Skin of body (tissue), 2 donors: ENCODE measurements at regions not wholly inside any gene's neighbourhood (a gene's known extent, or its start where the extent isn't known, plus 50 kb on each side); places are given as distances from the start of the nearest gene placed in this dataset. TPM values are rescaled to one million over a fixed set of nuclear protein-coding genes. Genes with fewer than 3 reads are reported as not detected.

Experiments
- DNase-seq: peaks from one replicate; lab custom pipeline; 2025; lab: John Stamatoyannopoulos, UW
- small RNA-seq: library from RNA; depleted of rRNA; stranded (forward); fragments of <200 nt; gene quantifications from one replicate; pipeline ENCODE3, GENCODE V24; 2014; ENCODE audit warnings: low replicate concordance

DNA sequence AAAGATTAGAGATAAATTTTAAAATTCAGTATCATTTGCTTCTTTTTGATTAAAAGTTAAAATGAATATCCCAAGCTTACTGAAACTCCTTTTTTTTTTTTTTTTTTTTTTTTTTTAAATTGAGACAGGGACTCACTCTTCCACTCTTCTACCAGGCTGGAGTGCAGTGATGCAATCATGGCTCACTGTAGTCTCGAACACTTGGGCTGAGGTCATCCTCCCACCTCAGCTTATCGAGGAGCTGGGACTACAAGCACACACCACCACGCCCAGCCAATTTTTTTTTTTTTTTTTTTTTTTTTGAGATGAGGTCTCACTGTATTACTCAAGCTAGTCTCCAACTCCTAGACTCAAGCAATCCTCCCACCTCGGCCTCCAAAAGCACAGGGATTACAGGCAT is 92.1 kb upstream of the RGS18 start:
- no peak for DNase-seq

GRCh38 chr1:192067360-192067759 is 90.9 kb upstream of the RGS18 start:
- DNase-seq, result no peak

DNA sequence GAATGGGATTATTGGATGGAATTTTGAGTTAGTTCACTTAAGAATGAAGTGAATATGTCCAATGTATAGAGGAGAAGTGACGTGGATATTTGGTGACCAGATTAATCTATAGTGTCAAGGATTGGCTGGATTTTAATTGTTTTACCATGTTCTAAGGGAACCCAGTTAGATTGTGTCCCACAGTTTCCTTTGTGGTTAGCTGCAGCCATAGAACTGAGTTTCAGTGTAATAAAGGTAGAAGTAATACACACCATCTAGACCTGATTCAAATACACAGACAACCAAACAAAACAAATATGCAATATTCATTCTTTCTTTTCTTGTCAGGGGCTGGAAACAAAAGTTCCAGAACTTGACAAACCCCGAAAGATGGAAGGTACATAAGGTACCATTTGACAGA is 88.0 kb upstream of the RGS18 start:
- no peak for DNase-seq

GRCh38 chr1:192080684-192081083 is 77.6 kb upstream of the RGS18 start:
- no peak for DNase-seq

GRCh38 chr1:192081359-192081758 is 76.9 kb upstream of the RGS18 start:
- DNase-seq, result no peak

GRCh38 chr1:192086644-192087043 is 71.6 kb upstream of the RGS18 start:
- no peak for DNase-seq

DNA sequence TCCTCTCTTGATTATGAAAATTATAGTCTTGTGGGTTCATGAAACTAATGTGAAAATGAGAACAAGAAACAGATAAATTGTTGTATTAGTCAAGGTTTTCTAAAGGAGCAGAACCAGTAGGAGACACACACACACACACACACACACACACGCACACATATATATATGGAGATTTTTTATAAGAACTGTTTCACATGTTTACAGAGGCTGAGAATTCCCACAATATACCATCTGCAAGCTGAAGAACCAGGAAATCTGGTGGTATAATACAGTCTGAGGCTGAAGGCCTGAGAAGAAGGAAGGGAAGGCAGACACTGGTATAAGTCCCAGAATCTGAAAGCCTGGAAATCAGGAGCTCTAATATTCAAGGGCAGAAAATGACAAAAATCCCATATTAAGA is 70.9 kb upstream of the RGS18 start:
- no peak for DNase-seq

DNA sequence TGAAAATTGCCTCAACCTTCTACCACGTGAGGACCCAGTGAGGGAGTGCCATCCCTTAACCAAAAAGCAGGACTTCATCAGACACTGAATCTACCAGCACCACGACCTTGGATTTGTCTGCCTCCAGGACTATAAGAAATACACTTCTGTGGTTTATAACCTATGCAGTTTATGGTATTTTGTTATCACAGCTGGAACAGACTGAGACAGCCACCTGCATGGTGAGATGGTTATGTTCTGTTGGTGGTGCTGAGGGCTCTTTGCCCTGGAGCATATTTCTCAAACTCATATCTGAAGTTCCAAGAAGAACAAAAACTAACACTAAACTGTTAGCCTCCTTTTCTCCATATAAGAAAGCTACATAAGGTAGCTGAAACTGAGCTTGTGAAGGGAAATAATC is 69.8 kb upstream of the RGS18 start:
- DNase-seq, result no peak

DNA sequence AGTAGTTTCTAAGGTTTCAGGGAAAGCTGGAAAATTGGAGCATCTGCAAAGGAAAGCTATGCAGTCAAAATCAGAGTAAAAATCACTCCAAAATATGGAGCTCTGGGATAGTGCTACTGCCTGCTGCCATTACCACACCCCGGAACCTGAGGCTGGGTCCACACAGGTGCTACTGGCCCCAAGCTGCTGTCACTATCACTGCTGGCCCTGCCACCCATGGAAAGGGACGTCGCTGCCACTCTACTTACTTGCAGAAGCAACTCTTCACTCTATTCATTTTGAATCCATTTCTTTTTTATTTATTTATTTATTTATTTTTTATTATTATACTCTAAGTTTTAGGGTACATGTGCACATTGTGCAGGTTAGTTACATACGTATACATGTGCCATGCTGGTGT is 60.3 kb upstream of the RGS18 start:
- no peak for DNase-seq

- no peak for DNase-seq
Observed at GRCh38 chr1:192099328-192099727, 58.9 kb upstream of the RGS18 start.

DNA sequence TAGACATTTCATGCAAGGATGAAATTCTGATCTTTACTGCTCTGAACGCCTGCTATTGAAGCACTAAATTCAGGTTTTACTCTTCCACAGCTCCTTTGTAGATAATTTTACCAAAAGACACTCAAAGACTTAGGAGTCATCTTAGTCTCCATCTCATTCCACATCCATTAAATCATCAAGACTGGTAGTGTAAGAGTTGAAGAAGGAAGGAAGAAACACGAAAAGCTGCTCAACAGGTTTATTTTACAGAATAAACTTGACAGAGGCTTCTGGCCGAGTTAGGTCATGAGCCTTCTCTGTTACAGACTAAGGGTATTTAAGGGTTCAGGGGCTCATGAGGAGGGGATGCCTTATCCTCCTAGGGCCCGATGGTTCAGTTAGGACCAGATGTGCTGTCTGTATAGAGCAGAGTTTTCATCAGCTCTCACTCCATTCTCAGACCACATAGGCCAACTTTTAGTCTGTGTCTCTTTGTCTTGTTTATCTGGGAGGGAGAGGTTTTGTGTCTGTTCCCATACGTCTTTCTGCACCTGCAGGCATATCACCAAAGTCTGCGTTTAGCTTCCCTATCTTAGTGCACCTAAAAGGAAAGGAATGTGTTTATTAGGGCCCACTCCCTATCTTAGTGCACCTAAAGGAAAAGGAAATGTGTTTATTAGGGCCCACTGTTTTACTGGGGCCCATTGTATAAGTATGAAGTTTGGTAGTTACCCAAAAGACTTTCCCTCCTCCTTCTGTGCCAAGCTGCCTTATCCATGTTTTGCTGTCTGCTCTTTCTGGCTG is 57.4 kb upstream of the RGS18 start:
- DNase-seq, result no peak

- no peak for DNase-seq
Observed at GRCh38 chr1:192104128-192104527, 54.1 kb upstream of the RGS18 start.

DNA sequence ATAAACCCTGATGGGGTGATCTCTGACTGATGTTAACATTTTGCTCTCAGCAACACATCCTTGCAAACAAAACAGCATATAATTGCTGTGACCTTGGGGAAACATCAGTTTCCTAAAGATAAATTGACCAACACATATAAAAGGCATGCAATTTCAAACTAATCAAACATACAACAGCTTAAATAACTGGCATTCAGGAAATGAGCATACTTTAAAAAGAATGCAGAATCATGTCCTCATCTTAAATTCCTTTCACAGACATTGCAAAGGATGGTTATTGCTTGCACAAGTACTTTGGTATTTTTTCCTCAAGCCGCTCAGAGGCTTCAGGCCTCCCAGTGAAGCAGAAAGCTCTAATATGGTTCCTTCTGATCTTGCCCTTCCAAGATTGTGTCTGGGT is 53.4 kb upstream of the RGS18 start:
- DNase-seq, result peak; percentile 5

DNA sequence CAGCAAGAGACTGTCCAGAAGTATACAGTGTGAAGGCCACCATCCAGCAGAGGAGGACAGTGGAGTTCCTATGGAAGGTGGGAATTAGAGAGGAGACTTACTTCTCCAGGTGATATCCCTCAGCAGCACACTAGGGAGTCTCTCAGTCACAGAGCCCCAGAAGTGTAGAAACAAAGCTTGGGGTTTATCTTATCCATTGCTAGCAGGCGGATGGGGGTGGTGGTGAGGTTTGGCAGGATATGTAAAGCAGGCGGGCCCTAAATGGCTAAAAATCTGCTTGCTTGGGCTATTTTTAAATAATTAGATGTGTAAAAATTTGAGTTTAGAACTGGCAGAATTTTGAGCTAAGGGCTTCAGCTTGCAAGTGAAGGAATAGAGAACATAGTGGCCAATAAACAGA is 50.1 kb upstream of the RGS18 start:
- no peak for DNase-seq

Small RNA genes lying in the stretch of these regions (small RNA-seq; reads per million reads assigned to genes)
- gene AL139135.1 (not detected), gene AL713866.2 (not detected)
